GM18867 (cell line): ENCODE measurements at regions not wholly inside any gene's neighbourhood (a gene's known extent, or its start where the extent isn't known, plus 50 kb on each side); places are given as distances from the start of the nearest gene placed in this dataset.

ENCODE experiments used
- ATAC-seq: cut with Tn5 transposase; IDR thresholded peaks from one replicate; pipeline ENCODE4 v1.9.1; 2021; ENCODE audit warnings: mild to moderate bottlenecking, moderate library complexity; ENCODE audit not compliant: unreplicated experiment

DNA sequence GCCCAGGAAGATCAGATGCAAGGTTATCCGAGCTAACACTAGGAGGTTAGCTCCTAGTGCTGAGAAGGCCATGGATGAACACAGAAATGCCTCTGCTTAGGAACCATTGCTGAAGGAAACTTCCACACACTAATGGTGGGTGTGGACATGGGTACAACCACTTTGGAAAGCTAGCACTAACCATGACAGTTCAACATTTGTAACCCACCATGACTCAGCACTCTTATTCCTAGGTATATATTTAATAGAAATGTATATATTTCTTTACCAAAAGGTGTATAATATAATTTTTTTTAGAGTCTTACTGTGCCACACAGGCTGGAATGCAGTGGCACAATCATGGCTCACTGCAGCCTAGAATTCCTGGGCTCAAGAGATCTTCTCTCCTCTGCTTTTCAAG lies 85.3 kb upstream of the BTBD3 start:
- ATAC-seq, result no peak

DNA sequence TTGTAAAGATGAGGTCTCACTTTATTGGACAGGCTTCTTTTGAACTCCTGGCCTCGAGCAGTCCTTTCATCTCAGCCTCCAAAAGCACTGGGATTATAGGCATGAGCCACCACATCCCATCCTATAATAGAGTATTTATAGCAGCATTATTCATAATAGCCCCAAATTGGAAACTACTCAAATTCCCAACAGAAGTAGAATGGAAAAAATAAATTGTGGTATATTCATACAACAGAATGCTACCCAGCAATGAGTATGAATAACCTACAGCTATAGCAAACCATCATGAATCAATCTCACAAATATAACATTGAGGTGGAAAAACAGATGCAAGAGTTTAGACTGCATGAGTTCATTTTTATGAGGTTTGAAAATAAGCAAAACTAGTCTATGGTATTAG lies 84.8 kb upstream of the BTBD3 start:
- ATAC-seq, result no peak

DNA sequence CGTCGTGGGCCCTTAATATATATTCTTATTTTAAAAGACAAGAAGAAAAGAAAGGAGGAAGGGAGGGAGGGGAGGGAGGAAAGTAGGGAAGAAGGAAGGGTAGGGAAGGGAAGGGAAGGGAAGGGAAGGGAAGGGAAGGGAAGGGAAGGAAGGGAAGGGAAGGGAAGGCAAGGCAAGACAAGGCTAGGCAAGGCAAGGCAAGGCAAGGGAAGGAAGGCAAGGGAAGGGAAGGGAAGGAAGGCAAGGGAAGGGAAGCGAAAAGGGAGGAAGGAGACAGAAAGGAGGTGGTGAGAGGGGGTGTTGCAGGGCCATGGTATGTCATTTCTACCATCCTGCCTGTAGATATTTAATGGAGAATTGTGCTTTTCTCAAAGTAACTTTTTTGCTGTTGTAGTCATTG lies 83.9 kb upstream of the BTBD3 start:
- no peak for ATAC-seq

DNA sequence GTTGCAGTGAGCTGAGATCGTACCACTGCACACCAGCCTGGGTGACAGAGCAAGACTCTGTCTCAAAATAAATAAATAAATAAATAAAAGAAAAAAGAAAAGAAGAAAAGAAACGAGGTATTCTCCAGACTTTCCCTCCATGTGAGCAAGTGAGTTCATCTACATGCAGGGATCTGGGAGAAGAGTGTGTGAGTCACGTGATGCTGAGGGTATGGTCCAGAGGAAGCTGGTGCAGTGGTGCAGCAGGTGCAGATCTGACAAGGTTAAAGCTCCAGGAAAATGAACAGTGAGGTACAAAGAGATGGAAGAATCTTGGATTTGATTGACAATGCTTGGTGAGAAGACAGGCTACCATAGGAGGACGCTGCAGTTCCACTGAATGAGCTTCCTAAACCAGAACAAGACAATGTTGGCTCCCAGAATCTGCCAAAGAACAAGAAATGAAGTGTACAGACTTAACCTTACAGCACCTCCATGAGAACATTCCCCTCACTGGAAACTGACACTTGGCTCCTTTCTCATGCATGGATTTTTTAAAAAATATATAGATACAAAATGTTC lies 79.5 kb upstream of the BTBD3 start:
- no peak for ATAC-seq

- no peak for ATAC-seq
Measured at GRCh38 chr20:11841972-11842461, 75.7 kb upstream of the BTBD3 start.

- no peak for ATAC-seq
Measured at GRCh38 chr20:11843289-11843688, 74.4 kb upstream of the BTBD3 start.

DNA sequence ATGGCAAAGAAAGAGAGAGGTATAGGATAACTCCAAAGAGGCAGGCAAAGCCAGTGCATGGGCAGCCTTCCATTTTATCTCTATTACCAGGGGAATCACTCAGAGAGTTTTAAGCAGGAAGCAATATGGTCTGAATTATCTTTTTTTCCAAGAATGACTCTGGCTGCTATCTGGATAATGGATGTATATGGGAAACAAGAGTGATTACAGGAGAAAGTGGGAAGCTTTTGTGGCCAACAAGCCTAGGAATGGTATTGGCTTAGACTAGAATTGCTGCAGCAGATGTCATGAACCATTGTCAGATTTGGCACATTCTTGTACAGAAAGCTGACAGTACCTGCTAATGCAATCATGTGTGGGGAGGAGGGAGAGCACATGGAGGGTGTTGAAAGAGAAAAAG lies 73.0 kb upstream of the BTBD3 start:
- ATAC-seq, result no peak

DNA sequence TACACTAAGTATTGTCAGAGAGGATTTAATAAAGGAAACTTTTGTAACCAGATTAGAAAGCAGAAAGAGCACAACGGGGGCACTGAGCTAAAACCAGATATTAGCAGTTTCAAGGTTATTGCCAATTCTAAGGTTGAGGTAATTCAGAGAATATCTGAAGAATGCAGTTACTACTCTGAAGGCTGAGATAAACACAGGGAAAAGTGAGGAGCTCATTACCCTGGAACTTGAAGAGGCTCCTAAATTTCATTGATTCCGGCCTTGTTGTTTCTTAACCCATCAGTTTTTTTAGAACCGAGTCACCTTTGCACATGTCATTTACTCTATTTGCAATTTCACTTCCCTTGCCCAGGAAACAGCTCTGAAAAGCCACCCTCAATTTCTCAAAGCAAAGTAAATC lies 72.4 kb upstream of the BTBD3 start:
- ATAC-seq, result no peak

DNA sequence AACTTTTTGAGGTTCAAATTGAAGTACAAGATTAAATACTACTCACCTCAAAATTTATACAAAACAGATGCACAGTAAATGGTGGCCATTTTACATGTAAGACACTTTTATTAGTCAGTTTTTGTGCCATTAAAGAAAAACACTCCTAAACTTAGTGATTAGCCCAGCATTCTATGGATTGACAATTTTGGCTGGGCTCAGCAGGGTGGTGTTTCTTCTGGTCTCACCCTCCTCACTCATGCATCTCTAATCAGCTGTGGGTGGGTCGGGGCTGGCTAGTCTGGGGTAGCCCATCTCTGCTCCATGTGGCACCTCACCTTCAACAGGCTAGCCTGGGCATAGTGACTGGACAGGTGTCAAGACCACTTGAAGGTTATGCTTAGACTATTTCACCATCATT lies 71.6 kb upstream of the BTBD3 start:
- no peak for ATAC-seq

DNA sequence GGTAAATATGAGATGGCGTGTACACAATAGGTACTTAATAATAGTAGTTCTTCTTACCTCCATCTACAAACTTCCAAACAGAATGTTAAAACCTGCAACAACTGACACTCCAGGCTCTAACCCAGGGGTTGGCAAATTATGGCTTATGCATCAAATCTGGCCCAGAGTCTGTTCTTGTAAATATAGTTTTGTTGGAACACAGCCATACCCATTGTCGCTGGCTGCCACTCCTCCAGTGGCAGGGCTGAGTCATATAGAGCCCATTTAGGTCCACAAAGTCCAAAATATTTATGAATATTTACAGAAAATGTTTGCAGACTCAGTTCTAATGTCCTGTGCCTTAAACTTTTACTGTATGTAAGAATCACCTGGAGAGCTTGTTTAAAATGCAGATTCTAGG lies 69.9 kb upstream of the BTBD3 start:
- no peak for ATAC-seq

- ATAC-seq, result no peak
Measured at GRCh38 chr20:11849270-11849915, 68.3 kb upstream of the BTBD3 start.

- no peak for ATAC-seq
Measured at GRCh38 chr20:11849976-11850670, 67.6 kb upstream of the BTBD3 start.

DNA sequence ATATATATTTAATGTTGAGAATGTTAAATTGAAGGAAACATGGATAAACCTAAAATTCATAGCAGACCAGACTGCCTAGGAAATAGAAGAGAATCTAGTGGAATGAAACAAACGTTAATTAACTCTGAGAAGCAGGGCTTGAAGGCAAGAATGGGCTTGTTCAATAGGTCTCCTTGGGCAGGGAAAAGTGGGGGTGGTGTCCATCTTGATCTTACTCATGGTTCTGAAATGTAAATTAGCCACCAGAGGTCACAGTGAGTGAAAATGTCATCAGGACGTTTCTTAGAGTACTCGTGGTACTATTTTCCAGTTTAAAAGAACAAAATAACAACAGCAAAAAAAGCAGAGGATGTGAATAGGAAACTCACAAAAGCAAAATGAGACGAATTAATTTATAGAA lies 66.8 kb upstream of the BTBD3 start:
- no peak for ATAC-seq

- ATAC-seq, result no peak
Measured at GRCh38 chr20:11851646-11852045, 66.0 kb upstream of the BTBD3 start.

DNA sequence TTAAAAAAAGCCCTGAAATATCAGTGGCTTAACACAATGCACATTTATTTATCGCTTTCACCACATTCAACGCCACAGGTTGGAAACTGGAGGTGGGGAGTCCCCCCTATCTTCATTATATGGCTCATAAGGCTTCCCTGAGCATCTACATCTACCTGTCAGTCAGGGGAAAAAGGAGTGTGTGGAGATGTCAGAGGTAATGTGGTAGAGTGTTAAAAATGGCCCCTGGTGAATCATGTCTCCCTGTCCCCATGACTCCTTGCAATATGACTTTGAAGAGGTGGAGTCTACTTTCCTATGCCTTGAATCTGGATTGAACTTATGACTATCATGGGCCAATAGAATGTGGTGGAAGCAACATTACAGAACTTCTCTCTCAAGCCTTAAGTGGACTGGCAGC lies 65.5 kb upstream of the BTBD3 start:
- no peak for ATAC-seq

DNA sequence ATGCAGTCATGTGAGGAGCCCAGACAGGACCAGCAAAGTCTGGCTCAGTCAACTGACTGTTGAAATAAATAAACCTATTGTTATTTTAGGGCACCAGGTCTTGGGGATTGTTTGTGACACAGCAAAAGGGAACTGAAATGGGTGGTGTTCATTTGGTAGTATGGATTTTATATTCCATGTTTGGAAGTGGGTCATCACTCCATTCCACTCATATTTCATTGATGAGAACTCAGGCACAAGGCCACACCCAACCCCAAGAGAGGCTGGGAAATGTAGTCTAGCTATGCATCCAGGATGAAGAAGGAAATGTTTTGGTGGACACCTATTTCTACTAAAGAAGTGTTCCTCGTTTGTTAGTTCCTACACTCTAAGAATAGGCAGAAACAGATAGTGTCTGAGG lies 64.9 kb upstream of the BTBD3 start:
- ATAC-seq, result no peak

GRCh38 chr20:11853359-11853758 lies 64.3 kb upstream of the BTBD3 start:
- no peak for ATAC-seq

DNA sequence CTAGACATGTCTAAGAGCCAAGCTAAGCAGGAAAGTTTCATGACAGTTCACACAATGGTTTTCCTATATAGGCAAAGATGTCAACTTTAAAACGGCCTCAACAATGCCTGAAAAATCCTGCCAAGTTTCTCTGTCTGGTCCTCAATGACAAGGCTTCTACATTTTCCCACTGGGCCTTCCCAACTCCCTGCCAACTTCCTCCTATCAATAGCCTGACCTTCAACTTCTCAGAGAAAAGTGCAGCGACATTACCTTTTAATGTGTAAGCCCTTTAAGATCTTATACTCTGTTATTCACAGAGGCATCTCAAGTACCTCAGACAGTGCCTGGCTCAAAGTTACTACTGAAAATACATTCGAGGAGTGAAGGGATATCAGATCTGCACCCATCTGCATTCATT lies 56.2 kb upstream of the BTBD3 start:
- no peak for ATAC-seq

- ATAC-seq, result no peak
Measured at GRCh38 chr20:11867291-11867919, 50.3 kb upstream of the BTBD3 start.
